ENCODE measurements at regions not wholly inside any gene's neighbourhood (a gene's known extent, or its start where the extent isn't known, plus 50 kb on each side); places are given as distances from the start of the nearest gene placed in this dataset.

DNA sequence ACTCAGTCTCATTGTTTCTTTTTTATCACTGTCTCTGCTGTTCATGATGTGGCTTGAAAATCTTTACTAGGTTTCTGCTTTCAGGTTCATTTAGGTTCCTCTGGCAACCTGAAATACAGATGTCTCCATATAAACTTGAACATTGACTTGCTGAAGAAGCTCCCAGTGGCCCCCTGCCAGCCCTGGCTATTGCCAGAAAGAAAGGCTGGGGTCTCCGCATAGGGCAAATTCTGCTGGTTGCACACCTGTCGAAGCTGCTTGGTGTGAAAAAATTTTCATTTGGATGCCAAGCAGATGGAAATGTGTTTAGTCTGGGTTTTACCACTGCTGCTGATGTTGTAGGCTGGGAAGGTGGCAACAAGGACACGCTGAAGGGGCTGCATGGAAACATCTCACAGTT, 826.7 kb upstream of the GHITM start:
- TF ChIP-seq, protein P1, sequence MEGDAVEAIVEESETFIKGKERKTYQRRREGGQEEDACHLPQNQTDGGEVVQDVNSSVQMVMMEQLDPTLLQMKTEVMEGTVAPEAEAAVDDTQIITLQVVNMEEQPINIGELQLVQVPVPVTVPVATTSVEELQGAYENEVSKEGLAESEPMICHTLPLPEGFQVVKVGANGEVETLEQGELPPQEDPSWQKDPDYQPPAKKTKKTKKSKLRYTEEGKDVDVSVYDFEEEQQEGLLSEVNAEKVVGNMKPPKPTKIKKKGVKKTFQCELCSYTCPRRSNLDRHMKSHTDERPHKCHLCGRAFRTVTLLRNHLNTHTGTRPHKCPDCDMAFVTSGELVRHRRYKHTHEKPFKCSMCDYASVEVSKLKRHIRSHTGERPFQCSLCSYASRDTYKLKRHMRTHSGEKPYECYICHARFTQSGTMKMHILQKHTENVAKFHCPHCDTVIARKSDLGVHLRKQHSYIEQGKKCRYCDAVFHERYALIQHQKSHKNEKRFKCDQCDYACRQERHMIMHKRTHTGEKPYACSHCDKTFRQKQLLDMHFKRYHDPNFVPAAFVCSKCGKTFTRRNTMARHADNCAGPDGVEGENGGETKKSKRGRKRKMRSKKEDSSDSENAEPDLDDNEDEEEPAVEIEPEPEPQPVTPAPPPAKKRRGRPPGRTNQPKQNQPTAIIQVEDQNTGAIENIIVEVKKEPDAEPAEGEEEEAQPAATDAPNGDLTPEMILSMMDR (IDR thresholded peaks at IDR 0.05): no peak
- TF ChIP-seq POLR2A (IDR thresholded peaks at IDR 0.05): no peak

Data from uterus (tissue), 2 donors.